GM21423 (cell line): ENCODE measurements at regions not wholly inside any gene's neighbourhood (a gene's known extent, or its start where the extent isn't known, plus 50 kb on each side); places are given as distances from the start of the nearest gene placed in this dataset.

Experiments
- ATAC-seq: cut with Tn5 transposase; IDR thresholded peaks from one replicate; pipeline ENCODE4 v1.9.1; 2021; ENCODE audit warnings: mild to moderate bottlenecking, moderate library complexity; ENCODE audit not compliant: unreplicated experiment

GRCh38 chr13:24042710-24043440 is 117.6 kb upstream of the SPATA13 start:
- no peak for ATAC-seq

DNA sequence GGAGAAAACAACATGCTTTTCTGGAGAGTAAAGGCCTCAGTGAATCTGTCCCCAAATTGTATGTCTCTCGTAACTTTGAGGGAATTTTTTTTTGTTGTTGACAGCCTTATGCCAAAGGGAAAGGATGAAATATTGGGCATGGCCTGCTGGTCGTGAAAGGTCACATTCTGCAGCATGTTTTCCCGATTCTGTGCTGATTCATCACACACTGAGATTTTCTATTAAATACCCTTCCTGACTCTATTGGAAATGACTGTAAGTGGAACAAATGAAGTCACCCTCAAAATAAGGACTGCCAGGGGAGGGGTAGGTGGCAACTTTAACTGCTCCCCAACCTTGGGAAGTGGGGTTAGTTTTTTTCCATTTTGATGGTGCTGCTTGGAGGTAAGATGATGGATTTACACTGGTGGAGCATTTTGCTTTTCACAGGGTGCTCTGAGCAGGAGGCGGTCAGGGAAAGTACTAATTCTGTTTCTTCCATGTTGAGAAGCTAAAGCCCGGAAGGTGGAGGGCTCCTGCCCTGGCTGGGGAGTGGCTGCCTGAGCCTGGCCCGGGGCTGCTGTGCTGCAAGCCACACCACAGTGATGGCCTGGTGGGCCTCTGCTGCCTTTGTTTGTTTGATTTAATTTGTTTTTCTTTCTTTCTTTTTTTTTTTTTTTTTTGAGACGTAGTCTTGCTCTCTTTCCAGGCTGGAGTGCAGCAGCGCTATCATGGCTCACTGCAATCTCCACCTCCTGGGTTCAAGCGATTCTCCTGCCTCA is 116.8 kb upstream of the SPATA13 start:
- no peak for ATAC-seq

DNA sequence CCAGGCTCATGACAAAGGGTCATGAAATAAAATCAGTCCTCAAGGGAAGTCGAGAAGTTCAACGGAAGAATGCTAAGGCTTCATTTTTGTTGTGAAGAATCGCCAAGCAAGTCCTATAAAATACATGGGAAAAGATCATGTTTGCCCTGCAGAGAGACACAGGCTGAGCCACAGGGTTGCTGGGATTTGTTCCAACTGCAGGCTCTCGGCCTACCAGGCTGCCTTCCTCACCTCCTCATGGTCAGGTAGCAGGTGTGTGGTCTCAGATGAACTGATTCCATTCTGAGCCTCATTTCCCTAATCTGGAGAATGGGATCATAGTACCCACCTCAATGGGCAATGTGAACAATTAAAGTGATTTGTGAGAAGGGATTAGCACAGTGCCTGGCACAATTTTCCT is 114.9 kb upstream of the SPATA13 start:
- ATAC-seq: no peak

DNA sequence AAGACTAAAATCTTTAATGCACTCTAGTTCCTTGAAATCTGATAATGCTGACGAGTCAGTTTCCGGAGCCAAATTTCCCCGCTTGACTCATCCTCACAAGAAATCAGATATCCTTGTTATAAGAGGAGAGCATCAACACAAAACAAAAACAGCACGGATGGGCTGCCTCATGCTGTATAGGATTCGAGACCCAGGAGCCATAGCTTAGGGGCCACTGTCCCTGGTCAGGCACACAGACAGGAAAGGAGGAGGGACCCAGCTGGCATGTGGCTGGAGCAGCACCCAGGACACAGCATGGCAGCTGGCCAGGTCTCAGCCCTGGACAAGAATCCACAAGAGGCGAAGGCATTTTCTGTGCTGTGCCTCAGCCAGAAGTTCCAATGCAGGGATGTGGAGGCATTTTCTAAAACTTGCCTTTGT is 110.2 kb upstream of the SPATA13 start:
- ATAC-seq: no peak

DNA sequence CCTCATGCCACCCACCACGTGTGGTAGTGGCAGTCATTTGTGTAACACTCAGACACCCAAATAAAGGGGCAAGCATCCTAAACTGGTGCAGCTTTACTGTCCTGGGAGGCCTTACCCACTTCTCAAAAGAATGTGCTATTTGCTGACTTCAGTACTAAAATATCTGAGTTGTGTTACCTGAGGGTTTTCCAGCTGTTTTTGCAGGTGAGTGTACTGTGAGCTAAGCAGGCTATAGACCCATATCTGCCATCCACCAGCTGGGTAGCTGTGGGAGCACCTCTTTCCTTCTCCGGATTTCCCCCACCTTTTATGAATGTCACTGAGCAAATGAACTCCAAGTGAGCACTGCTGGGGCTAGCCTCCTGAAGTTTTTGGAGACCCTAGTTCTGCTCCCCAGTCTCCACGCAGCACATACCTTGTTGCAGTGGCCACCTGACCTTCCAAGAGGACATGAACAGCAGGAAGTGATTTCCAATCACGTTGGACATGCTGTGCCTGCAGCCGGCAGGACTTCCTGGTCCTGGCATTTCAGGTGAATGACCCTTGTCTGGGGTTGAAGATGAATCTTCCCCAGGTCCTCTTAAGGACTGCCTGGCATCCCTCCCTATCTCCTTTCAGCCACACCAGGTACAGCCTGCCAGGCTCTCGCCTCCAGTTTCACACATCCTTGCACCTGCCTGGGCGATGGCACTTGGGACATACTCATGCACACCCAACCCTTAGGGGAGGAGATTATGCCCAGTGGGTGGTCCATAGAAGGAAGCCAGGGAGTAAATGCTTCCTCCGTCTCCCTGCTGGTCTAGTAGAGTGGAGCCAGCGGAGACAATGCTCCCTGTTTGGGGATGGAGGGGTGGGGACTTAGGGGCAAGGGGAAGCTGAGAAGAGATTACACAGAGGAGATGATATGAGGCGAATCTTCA is 109.5 kb upstream of the SPATA13 start:
- no peak for ATAC-seq

DNA sequence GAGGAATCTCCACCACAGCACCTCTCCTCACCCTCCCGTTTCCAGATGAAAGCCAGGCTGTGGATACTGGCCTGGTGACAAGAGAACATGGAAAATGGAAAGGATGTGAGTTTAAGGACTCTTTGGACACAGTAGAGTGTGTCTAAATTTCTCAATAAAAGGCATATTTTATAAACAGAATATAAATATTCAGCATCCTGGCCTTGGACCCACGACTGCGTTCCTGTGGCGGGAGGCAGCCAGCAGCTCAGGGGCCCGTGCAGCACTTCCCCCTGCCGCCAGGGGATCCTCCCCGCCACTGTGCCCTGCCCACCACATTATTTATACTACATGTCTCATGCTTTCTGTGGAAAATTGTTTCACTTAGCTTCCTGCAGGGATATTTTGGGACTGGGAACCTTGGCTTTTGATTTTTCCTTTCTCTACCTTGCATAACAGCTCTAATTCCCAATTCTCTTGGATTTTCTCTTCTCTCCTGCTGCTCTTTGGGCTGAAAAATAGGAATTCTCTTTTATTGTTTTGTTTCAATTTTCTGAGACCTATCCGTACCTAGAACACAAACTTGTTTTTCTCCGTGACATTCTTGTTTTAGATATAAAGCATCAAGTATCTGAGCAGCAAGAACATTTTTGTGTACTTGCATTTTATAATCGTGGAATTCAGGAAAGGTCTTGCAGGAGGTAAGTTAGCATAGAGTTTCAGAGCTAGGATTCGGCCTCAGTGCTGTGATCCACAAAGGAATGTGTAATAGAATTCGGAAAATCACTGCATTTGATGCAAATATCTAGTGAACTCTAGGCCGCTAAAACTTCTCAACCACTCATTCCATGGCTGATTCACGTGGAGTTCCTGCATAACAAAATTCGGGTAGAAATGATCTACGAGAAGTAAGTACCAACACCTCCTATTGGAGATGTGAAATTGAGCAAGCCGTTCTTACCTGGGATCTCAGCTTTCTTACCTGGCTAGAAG is 107.7 kb upstream of the SPATA13 start:
- ATAC-seq: no peak

GRCh38 chr13:24053519-24054251 is 106.8 kb upstream of the SPATA13 start:
- ATAC-seq: no peak

DNA sequence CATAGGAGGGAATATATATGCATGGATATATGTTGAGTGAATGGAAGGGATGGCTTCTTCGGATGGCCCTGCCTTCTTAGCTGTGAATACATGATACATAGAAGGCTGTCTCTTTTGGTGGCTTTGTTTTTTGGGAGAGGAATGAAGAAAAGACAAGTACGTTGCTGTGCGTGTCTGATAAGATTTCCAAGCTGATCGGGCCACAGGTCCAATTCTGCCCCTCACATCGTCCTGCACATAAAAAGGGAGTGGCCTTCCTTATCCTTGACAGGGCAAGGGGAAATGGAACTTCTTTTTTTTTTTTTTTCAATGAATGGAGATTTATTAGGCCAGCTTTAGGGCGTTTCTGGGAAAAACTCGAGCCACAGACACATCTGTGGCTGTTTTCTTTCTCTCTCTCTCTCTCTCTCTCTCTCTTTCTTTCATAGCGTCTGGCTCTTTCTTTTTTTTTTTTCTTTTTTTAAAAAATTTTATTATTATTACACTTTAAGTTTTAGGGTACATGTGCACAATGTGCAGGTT is 103.8 kb upstream of the SPATA13 start:
- no peak for ATAC-seq

DNA sequence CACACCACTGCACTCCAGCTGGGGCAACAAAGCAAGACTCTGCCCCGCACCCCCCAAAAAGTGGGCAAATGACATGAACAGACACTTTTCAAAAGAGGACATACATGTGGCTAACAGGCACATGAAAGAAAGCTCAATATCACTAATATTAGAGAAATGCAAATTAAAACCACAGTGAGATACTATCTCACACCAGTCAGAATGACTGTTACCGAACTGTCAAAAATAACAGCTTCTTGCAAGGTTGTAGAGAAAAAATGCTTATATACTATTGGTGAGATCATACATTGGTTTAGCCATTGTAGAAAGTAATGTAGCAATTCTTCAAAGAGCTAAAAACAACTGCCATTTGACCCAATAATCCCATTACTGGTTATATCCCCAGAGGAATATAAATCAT is 99.5 kb upstream of the SPATA13 start:
- no peak for ATAC-seq

- no peak for ATAC-seq
These were observed 97.1 kb upstream of the SPATA13 start for GRCh38 chr13:24063281-24063877.

- no peak for ATAC-seq
These were observed 96.1 kb upstream of the SPATA13 start for GRCh38 chr13:24064371-24064770.

DNA sequence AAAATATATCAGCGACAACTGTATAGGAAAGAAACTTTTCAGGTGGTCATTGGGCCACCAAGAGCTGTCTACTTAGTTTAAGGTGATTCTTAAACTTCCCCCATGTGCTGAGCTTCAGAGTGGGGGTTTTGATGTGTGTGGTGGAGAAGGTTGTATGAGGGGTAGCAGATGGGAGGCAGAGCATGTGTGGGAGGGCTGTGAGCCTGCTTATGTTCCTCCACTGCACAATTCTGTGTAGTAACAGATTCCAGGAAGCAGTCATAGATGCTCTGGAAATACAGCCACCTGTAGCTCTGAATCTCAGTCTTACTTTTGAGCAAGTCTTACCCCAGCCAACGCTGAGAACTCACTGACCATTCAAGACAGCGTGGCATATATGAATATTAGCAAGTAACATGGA is 95.3 kb upstream of the SPATA13 start:
- ATAC-seq: no peak

DNA sequence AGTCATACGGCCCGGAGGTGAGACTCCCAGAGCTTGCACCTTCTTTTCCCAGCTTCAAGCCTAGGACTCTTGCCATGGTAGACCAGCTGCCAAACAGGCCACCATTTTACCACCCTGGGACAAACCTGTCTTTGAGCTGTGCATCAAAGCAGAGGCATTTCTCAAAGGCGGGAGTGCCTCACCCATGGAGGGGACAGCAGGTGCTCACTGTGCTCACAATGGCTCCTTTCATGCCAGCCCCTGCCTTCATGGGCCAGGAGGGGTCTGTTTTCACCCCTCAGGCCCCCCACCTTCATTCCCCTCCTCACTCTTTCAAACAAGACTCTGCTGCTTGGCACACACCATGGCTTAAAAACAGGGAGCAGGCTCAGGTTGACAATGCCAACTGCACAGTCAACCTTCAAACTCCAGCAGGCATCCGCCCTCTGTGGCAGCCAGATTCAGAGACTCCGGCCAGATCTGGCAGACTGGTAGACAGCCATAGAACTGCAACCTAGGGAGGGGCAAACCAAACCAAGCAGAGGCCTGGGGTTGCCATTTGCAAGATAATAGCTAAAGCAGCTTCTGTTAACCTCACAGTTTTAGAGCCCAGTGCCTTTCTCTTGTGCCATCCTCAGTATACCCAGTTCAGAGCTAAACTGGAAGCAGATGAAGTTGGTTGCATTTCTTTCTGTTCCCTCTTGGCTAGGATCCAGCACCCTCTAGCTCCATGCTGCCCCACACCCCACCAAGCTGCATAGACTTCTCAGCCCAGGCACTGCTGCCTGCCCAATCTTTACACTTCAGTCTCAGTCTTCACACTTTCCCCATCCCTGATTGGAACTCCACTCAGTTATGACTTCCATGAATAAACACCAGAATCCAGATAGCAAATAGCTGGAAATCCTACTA is 93.9 kb upstream of the SPATA13 start:
- ATAC-seq: no peak

DNA sequence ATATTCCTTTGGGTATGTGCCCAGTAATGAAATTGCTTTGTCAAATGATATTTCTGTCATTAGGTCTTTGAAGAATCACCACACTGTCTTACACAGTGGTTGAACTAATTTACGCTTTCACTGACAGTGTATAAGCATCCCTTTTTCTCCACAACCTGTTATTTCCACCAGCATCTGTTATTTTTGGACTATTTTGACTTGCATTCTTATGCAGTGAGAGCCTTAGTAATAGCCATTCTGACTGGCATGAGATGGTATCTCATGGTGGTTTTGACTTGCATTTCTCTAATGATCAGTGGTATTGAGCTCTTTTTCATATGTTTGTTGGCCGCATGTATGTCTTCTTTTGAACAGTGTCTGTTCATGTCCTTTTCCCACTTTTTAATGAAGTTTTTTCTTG is 92.0 kb upstream of the SPATA13 start:
- no peak for ATAC-seq

DNA sequence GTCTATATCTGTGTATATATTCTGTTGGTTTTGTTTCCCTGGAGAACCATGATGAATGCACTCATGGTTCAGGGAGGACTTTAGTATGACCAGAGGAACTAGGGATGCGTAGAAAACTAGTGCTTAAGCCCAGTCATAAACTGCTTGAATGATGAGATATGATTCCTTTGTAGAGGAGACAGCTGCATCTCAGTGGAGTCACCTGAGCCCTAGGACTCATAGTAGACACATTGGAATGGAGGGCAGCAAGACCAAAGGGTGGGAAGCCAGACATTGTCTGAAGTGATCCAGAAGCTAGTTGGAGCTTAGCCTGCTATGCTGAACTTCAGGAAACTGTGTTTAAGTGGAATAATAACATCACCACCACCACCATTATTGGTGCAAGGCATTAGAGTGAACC is 89.5 kb upstream of the SPATA13 start:
- no peak for ATAC-seq

DNA sequence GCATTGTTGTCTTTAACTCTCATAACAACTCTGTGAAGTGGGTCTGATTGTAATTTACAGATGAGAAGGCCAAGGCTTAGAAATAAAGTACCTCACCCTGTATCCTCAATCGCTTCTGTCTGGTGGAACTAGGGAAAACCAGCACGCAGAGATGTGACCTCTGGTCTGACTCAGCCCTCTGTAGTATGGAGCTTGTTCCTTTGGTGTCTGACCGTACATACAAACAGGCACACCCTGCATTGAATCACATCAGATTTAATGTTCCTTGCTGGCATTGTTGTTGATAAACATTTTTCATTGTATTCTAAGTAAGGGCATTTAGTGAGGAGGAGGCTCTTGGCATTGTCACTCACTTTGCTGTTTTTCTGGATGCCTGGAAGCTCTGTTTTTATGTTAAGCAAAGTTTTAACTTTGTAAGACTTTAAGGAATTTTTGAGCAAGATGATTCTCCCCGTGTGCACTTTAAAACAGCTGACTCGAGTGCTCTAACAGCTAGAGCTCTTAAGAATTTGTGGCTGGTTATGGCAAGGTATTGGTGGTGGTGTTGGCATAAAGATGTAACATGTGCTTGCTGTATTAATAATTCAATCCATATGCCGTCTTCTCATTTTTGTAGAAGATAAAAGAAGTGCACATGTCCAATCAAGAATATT is 89.0 kb upstream of the SPATA13 start:
- no peak for ATAC-seq

DNA sequence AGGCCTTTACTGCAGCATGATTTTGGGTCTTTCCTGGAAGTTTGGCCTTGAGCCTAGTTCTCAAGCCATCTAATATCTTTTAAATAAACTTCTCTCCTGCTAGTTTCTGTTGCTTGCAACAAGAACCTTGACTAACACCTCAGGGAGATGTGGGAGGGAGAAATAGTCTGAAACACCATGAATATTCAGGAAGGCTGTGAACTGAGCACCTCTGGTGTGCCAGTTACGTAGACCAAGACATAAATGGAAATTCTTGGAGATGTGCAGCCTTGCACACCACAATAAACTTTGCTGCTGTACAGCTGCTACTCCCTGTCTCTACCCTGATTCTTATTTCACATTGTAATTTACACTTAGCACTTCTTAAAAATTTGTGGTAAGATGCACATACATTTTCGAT is 86.9 kb upstream of the SPATA13 start:
- no peak for ATAC-seq
